Tibial nerve (tissue), 3 donors: ENCODE measurements at regions not wholly inside any gene's neighbourhood (a gene's known extent, or its start where the extent isn't known, plus 50 kb on each side); places are given as distances from the start of the nearest gene placed in this dataset.

Experiments
- CTCF ChIP-seq, 5 experiments: fragments of 200-600 bp in 3 of 5; fragments of 450-650 bp in 2 of 5; sonication (generic) in 3 of 5; IDR thresholded peaks; one replicate each; pipeline ENCODE4 v1.5.1; 2016 to 2019; ENCODE audit warnings: antibody characterized with exemption in 5 of 5, mild to moderate bottlenecking in 3 of 5, moderate library complexity in 2 of 5
- POLR2A ChIP-seq, 2 donors: fragments of 450-650 bp; IDR thresholded peaks; one replicate each; pipeline ENCODE4 v1.6.1; 2017; ENCODE audit warnings: antibody characterized with exemption in 2 of 2, mild to moderate bottlenecking in 2 of 2, moderate library complexity in 2 of 2

- TF ChIP-seq CTCF (IDR thresholded peaks at IDR 0.05) (no peak), POLR2A (IDR thresholded peaks at IDR 0.05) (no peak)
Observed at GRCh38 chr18:64402636-64403035, 253.7 kb upstream of the LINC00305 start.
